ENCODE measurements at regions not wholly inside any gene's neighbourhood (a gene's known extent, or its start where the extent isn't known, plus 50 kb on each side); places are given as distances from the start of the nearest gene placed in this dataset.

GRCh38 chr5:17872204-17872603, 237.9 kb downstream of the TAF11L14 start:
- Histone ChIP-seq H3F3A (replicated peaks; ENCODE audit: low read depth) (no peaks in the 10 kb centered on the region), H3K79me2 (replicated peaks; ENCODE audit: insufficient read depth) (no peaks in the 10 kb centered on the region), H3K4me1 (ENCODE audit: insufficient read depth) (peaks cover 4% of the 10 kb centered on the region; the same call in 1 of the 2 replicates), H3K9me2 (ENCODE audit: insufficient read depth) (peaks cover 10% of the 10 kb centered on the region; the same call in 1 of the 2 replicates), H3K4me3 (no peak overlapping the region), H3K27ac (ENCODE audit: low read depth) (no peak overlapping the region), H3K27me3 (ENCODE audit: insufficient read depth) (no peaks in the 10 kb centered on the region), H3K4me2 (no peak overlapping the region), H2AFZ (no peak overlapping the region), H3K36me3 (ENCODE audit: insufficient read depth) (no peaks in the 10 kb centered on the region), H4K20me1 (replicated peaks; ENCODE audit: insufficient read depth) (no peaks in the 10 kb centered on the region)
- Mint-ChIP-seq H3K36me3 (ENCODE audit: low read depth) (no peaks in the 10 kb centered on the region), H3K27me3 (ENCODE audit: insufficient read depth, low read depth, poor library complexity) (peaks cover 8% of the 10 kb centered on the region), H3K4me1 (no peaks in the 10 kb centered on the region), H3K27ac (no peak overlapping the region), H3K9me3 (peaks cover 4% of the 10 kb centered on the region; the same call in 1 of the 3 replicates), H3K4me3 (no peak overlapping the region)
- DNase-seq (ENCODE audit: low spot score) (no peak), ATAC-seq (no peak)
- TF ChIP-seq ETS1 (IDR thresholded peaks at IDR 0.05) (no peak), NANOG (IDR thresholded peaks at IDR 0.05; ENCODE audit: borderline replicate concordance) (no peak), REST (IDR thresholded peaks at IDR 0.05; ENCODE audit: unreplicated experiment) (no peak), ZNF462 (CRISPR knock-in tag; IDR thresholded peaks at IDR 0.05) (no peak), STAT1 (IDR thresholded peaks at IDR 0.05; ENCODE audit: unreplicated experiment) (no peak), EZH2 (IDR thresholded peaks at IDR 0.05; ENCODE audit: low read depth, unreplicated experiment) (no peak), CTCF (conservative IDR thresholded peaks at IDR 0.05; ENCODE audit: low read depth in 2 of 2) (no peak), JUNB (IDR thresholded peaks at IDR 0.05; ENCODE audit: unreplicated experiment) (no peak), ZNF114 (CRISPR knock-in tag; IDR thresholded peaks at IDR 0.05) (no peak), EZH2phosphoT487 (IDR thresholded peaks at IDR 0.05; ENCODE audit: unreplicated experiment) (no peak), CREB1 (CRISPR knock-in tag; IDR thresholded peaks at IDR 0.05; ENCODE audit: low read depth) (no peak), ZNF331 (CRISPR knock-in tag; IDR thresholded peaks at IDR 0.05; ENCODE audit: low read depth) (no peak), POLR2AphosphoS5 (IDR thresholded peaks at IDR 0.05; ENCODE audit: low read depth) (no peak)
